DMS53 treated with DMSO at 0.1 percent for 48 hours (cell line): ENCODE measurements at regions not wholly inside any gene's neighbourhood (a gene's known extent, or its start where the extent isn't known, plus 50 kb on each side); places are given as distances from the start of the nearest gene placed in this dataset.
A peak's percentile ranks its signal among the peaks of the same experiment; 100 is the strongest.
"Not testable (repeated sequence)": the region's sequence is repeated elsewhere in the genome, so short reads cannot be mapped to it uniquely, and the experiment has no call there.

Experiments
- DNase-seq: peaks from one replicate; lab custom pipeline; 2025; ENCODE audit not compliant: unreplicated experiment; lab: John Stamatoyannopoulos, UW

DNA sequence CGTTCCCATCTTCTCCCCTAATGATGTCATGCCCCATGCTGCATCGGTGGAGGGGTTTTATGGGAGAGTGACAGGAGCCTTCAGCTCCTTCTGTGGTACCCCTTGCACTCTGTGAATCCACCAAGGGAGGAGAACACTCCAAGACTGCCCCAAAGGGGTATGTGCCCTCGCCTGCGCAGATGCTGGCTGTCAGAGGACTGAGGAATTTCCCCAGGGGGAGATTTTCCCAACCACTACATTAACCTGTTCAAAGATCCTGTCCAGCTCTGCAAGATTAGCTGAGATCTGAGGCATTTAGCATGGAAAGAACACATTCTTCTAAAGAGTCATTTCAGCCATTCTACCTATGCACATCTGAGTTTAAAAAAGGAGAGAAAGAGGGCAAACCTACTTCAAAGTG, 143.2 kb upstream of the ITGA6 start:
- DNase-seq, result no peak

DNA sequence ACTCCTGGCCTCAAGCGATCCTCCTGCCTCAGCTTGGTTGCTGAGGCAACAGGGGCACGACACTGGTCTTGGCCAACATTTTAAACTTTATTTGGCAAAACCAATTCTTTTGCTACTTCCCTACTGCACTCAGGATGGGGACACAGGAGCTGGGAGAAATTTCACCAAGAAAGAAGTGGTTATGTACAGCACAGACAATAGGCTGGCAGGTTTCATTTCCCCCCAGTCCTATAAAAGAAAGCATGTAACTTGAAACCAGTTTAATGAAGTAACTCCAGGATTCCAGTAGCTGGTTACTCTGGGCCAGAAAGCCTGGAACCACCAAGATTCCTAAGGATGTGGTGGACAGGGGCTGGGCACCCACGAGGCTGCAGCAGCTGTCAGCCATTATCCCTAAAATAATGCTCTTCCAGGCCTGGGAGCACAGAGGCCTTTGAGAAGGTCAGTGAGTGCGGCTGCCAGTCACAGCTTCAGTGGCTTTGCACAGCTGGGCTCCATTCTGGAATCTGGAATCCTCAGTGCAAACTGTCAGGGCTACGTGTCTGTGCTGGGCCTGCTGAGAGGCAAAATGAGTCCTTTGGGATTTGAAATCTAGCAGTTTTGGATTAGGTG, 142.3 kb upstream of the ITGA6 start:
- no peak for DNase-seq

DNA sequence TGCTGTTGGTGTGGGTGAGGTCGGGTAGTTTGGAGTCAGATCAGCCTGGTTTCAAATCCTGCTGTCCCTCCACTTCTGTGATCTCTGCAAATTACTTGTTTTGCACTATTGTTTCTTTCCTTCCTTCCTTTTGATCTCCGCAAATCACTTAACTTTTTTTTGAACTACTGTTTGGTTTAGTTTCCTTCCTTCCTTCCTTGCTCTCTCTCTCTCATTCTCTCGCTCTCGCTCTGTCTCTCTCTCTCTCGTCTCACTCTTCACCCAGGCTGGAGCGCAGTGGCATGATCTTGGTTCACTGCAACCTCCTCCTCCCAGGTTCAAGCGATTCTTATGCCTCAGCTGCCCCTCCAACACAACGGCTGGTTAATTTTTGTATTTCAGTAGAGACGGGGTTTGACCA, 141.6 kb upstream of the ITGA6 start:
- DNase-seq, result no peak

DNA sequence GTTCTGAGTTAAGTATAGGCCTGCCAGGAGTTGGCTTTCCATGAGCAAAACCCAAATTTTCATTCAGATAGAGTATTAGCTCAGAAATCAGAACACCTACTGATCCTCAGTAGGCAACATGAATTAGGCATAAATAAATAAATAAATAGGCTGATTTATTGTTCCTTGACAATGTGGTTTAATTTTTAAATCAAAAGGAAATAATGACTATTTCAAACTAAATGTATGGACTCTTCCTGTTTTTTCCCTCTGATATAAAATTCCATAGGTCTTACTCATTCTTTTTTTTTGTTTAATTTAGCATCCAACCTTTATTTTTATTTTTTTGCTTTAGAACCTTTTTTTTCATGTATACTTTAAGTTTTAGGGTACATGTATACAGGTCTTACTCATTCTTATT, 140.2 kb upstream of the ITGA6 start:
- DNase-seq, result no peak

DNA sequence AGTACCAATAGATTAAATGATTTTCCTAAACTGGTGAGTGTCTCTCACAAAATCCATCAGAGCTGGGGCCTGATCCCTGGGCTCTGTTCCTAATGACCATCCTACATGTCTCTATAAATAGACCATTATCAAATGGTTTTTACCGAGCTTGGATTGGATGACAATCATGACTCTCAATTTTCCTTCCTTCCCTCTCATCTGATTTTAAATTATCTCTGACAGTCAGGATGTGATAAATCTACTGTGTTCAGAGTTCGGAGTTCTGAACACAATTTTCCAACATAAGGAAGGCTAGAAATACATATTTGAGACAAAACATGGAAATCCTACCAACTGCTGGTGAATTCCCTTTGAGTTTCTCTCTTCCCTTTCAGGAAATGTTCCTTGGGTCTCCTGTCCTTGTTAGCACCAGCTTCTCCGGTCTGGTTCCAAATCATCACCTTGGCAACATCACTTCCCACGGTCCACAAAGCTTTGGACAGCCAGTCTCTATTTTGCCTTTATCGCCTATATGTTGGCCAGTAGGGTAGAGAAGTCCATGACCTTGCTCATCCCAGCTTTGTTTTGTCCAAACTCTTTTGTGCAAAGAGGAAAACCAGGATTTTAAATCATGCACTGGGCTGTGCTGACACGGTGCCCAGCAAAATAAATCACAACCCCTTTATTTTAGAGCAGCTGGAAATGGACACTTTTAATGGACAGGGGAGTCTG, 139.6 kb upstream of the ITGA6 start:
- no peak for DNase-seq

DNA sequence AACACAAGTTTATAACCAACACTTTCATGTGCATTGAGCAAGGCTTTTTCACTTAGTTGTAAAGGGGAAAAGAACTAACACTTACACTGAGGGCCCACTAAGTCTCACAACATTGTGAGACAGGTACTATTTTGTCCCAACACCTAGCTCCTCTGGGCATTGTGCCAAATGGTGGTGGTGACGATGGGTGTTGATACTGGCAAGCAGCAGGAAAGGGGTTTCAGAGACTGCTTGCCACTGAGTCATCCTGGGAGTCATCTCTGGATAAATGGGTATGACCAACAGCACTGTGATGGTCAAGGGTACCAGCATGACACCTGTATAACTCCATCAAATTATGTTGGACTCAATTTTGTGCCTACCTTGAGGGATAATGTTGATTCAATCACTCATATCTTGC, 138.8 kb upstream of the ITGA6 start:
- peak; percentile 44 for DNase-seq

DNA sequence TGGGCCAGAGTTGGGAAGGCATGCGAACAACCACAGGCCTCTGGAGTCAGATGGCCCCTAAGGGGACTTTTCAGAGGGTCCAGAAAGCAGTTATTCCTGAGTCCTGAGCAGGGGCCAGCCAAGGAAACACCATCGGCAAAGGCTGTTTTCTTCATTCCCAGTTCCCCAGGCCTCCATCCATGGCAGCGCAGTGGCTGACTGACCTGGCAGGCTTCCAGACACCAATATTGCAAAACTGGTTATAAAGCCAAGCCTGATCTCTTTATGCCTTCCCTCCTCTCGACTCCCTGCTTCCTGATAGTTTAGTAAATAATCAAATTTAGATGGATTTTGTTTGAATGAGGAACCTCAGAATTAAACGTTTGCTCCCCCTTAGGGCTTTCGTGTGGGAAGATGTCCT, 133.4 kb upstream of the ITGA6 start:
- no peak for DNase-seq

DNA sequence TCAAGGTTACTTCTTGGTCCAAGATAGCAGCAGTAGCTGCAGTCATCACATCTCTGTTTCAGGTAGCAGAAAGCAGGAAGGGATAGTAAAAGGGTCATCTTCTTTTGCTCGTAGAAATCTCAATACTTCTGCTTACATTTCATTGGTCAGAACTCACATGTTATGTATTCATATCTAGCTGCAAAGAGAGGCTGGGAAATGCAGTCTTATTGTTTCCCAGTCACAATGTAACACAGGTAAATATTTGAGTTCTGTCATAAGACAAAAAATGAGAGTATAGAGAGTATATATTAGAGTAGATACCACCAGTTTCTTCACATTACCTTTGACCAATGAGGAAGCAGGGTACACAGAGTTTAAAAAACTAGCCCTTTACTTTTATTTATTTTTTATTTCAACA, 132.4 kb upstream of the ITGA6 start:
- no peak for DNase-seq

DNA sequence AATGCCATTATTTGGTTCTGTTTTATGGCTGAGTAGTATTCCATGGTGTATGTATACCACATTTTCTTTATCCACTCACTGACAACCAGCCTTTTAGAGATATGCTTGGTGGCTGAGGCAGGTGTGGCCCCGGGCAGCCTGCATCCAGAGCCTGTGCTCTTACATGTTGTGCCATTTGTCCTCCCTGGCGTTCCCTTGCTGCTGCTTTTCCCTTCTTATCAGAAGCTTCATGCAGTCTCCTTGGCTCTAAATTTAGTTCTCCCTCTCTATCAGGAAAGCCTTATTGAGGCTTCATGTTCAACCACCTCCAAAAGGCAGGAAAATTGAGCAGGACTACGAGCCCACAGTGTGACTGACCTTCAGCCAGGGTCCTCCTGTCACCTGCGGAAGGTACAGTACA, 131.7 kb upstream of the ITGA6 start:
- DNase-seq, result no peak

DNA sequence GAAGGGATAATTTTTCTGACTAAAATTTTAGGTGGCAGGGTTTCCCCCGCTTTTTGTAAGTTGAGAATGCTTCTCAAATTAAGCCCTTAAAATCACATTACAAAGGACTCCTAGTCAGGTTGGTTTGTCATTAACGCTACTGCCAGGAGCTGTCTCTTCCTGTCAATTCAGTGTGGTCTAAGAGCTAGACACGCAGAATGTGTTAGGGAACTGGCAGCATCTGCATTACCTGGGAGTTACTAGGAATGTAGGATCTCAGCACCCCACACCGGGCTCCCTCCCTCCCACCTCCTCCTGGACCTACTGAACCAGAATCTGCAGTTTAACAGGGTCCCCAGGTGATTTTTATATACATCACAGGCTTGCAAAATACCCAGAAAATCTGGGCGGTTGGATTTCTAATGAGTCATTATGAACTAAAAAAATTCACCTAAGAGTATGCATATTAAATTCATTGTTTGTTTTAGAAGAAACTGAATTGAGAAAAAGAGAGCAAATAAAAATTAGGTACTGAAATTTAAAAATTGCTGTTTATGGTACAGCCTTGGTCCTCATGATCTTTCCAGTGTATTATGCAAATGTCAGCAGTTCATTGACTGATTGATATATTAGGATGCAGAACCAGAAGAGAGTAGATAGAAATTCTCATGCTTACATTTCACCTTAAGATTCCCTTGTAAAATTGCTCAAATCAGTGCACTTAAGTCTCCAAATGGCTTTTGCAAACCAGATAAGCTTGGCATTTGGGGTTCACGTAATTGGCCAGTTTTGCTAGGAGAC, 130.9 kb upstream of the ITGA6 start:
- DNase-seq, result no peak

DNA sequence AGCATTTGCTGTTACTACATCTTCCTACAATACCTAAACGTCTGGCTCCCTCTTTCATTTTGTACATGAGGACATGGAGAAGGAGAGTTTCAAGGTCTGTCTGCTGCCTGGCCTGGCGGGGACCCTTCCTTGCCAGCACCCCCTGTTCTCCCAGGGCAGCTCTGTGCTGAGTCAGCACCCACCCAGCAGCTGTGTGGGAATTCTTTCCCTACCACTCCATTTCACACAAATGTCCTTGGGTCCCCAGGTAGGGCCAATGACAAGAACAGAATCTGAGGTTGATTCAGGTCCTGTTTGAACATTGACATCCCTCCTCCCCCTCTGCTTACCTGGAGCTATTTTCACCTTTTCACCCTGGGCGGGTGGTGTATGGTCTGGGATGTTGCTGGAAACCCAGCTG, 129.9 kb upstream of the ITGA6 start:
- no peak for DNase-seq

DNA sequence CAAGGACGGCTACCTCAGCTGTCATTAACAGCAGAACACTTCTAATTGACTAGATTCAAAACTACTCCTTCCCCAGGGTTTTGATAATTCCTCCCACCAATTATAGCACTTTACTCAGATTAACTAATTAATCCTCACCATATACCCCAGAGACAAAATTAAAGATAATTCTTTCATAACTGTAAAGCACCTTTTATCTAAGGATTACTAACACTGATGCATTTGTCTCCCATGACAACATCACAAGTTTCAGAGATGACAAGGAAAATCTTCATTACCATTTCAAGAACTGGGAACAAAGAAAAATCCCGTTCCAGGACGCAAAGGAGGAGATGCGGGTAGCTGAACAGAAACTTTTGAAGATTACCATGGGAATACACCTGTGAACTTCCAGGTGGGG, 129.4 kb upstream of the ITGA6 start:
- DNase-seq, result no peak

DNA sequence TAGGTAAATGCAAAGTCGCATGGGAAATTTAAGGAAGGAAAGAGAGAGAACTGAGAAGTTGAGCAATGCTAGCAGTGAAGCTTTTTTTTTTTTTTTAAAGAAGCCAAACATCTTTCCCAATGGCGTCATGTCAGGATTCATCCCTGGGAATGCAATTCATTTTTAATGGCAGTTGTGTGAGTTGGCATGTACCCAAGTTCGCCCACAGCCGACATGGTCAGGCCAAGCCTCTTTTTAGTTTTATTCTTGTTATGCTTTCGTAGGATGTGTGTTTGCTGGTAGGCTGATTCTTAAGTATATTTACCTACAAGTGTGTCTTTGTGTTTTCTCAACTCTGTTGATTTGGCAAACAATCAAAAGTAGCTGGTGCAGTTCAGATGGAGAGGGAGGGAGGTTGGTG, 127.6 kb upstream of the ITGA6 start:
- peak; percentile 71 for DNase-seq

DNA sequence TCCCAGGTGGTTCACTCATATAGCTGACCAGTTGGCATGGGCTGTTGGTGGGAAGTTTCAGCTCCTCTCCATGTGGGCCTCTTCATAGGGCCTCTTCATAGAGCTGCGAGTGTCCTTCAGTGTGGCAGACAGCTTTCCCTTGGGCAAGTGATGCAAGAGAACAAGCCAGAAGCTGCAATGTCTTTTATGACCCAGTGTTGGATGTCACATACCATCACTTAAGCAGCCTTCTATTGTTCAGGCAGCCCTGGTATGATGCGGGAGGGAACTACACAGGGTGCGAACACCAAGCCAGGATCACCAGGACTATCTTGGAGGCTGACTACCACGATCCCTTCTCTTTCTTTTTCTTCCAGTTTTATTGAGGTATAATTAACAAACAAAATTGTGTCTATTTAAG, 126.5 kb upstream of the ITGA6 start:
- DNase-seq, result no peak

DNA sequence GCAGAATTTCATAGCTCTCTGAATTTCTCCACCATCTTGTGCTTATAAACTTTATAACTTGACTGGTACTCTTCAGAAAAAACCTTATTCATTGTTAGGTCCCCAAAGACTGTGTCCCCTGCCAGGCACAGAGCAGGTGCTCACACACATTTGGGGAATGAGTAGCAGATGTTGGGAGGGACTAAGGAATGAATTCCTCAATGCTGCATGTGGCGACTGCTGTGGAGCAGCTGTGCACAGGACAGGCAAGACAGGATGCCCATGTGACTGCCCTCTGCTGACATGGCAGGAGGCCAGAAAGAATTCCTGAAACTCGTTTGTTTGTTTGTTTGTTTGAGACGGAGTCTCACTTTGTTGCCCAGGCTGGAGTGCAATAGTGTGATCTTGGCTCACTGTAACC, 122.3 kb upstream of the ITGA6 start:
- no peak for DNase-seq

DNA sequence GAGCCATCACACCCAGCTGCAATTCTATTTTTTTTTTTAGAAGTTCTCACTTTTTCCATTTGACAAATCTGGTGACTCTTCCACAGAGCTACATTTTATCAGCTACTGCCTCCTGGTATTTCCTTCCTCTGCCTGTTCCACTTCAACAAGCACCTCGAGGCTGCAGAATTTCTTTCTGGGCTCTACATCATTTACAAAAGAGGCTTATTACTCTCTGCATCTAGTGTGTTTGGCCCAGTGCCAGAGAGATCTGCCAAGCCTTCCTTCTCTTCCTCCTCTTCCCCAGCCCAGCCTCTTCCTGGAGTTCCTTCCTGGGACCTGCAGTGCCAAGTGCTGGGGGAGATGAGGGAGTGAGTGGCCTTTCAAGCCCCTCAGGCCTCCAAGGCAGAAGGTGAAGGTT, 119.6 kb upstream of the ITGA6 start:
- DNase-seq, result no peak

DNA sequence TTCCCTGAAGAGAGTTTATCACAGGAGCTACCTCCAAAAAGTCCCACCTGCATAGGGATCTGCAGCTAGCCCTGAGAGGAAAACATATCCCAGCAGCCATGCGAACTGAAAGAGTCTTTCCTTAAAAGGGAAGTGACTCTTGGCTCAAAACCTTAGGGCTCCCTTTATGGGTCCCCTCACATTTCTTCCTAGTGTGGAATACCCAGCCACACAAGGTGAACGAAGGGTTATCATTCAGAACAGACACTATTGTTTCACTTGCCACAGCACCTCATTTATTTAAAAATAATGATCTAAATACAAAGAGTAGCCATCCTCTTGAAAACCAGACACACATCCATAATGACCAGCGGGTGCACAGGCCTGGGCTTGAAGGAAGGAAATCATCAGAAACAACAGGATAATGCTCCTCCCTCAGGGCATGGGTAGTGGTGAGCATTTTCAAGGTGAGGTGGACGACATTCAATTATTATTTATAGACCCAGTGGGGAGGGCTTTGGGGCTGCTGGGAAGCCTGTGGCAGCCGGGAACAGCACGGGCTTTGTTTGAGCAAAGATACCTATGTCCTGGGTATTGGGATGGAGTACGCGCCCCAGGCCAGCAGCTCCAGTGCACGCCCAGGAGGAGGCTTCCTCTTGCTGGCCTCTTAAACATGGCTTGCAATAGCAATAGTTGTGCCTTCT, 119.0 kb upstream of the ITGA6 start:
- no peak for DNase-seq

DNA sequence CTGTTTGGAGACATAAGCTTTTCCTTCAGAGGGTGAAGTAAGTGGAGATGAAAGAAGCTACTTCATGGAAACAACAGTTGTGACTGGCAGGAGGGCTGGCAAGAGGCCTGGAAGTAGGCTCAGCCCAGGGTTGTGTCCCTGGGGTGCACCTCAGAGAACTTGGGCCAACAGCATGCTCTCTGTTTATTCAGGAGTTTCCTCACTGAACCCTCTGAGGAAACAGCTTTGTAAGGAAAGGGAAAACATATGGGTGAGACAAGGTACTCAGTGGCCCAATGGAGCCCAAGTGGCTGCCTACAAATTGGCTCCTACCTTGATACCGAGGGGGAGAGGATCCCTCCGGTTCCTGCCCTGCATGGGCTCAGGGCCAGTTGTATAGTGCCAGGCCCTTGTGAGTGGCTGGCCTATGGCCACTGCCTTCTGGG, 115.5 kb upstream of the ITGA6 start:
- no peak for DNase-seq

DNA sequence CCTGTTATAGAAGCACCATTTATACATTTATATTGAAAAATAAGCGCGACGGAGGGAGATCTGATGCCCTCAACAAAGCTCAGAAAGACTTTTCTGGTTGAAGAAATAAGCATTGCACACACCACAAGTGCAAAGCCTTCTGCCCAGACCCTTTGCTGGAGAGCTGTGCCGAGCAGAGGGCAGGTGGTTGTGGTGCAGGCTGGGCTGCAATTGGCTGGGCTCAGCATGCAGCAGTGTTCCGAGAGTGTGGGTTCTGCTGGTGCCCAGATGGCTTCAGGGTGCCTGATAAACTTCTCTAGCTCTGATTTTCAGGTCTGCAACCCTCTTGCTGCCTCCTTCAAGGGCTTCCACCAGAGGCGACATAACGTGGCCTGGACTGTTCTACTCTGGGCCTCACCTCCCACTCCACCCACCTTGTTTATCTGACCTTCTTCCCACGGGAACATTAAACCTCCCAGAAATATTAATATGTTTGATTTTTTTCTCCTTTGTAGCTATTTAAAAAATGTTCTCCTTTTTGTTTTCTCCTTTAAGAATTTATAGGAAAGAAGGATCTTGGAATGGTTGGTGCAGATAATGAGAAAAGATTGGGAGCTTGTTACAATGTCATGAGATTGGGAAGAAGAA, 113.6 kb upstream of the ITGA6 start:
- no peak for DNase-seq

DNA sequence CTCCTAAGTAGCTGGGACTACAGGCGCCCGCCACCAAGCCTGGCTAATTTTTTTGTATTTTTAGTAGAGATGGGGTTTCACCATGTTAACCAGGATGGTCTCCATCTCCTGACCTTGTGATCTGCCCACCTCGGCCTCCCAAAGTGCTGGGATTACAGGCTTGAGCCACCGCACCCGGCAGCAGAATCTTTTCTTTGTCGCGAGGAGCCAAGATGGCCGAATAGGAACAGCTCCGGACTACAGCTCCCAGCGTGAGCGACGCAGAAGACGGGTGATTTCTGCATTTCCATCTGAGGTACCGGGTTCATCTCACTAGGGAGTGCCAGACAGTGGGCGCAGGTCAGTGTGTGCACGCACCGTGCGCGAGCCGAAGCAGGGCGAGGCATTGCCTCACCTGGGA, 112.3 kb upstream of the ITGA6 start:
- DNase-seq, result not testable (repeated sequence)

DNA sequence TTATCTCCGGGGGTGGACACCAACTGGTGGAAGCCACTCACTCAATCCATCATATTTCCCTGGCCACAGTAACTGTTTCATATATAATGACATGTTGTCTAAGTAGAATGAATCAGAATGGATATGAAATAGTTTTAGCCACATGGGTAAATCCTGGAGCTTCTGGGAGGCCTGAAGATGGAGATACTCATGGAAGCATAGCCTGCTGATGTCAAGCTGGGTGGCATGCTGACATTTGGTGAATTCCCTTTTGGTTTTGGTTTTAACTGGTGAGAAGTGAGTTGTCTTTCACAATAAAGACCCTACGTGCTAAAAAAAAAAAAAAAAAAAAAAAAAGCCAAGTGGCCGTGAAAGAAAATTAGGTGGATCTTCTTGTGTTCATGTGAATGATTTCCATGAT, 105.3 kb upstream of the ITGA6 start:
- DNase-seq, result no peak
